GM23248 (cell line): ENCODE measurements at regions not wholly inside any gene's neighbourhood (a gene's known extent, or its start where the extent isn't known, plus 50 kb on each side); places are given as distances from the start of the nearest gene placed in this dataset.

ENCODE experiments used
- DNase-seq: peaks from one replicate; pipeline ENCODE4 v3.0.0-alpha.2; 2015
- H2AFZ ChIP-seq: fragments of 200-600 bp; sonication (generic); 2 replicates; pipeline ENCODE4 v1.6.1; 2016; ENCODE audit warnings: antibody characterized with exemption
- H3F3A ChIP-seq: fragments of 200-600 bp; sonication (generic); 2 replicates; pipeline ENCODE4 v1.6.1; 2016; ENCODE audit warnings: mild to moderate bottlenecking, antibody characterized with exemption, mixed run types; ENCODE audit not compliant: insufficient read depth
- H3K27ac ChIP-seq: fragments of 200-600 bp; sonication (generic); 2 replicates; pipeline ENCODE4 v1.5.1; 2016; ENCODE audit warnings: mild to moderate bottlenecking
- H3K27me3 ChIP-seq: fragments of 200-600 bp; sonication (generic); replicated peaks from 2 replicates; pipeline ENCODE4 v1.6.1; 2016; ENCODE audit warnings: mild to moderate bottlenecking; ENCODE audit not compliant: insufficient read depth
- H3K36me3 ChIP-seq: fragments of 200-600 bp; sonication (generic); 2 replicates; pipeline ENCODE4 v1.6.1; 2016; ENCODE audit warnings: low read depth, mild to moderate bottlenecking
- H3K4me1 ChIP-seq: fragments of 200-600 bp; sonication (generic); 2 replicates; pipeline ENCODE4 v1.6.1; 2016; ENCODE audit warnings: mild to moderate bottlenecking; ENCODE audit not compliant: insufficient read depth
- H3K4me2 ChIP-seq: fragments of 200-600 bp; sonication (generic); one replicate; pipeline ENCODE4 v1.6.1; 2016; ENCODE audit warnings: mild to moderate bottlenecking; ENCODE audit not compliant: unreplicated experiment
- H3K4me3 ChIP-seq: fragments of 200-600 bp; sonication (generic); 2 replicates; pipeline ENCODE4 v1.5.1; 2016; ENCODE audit warnings: mild to moderate bottlenecking
- H3K79me2 ChIP-seq: fragments of 200-600 bp; sonication (generic); 2 replicates; pipeline ENCODE4 v1.6.1; 2016; ENCODE audit warnings: mild to moderate bottlenecking; ENCODE audit not compliant: insufficient read depth
- H3K9ac ChIP-seq: fragments of 200-600 bp; sonication (generic); 2 replicates; pipeline ENCODE4 v1.6.1; 2016; ENCODE audit warnings: mild to moderate bottlenecking
- H3K9me2 ChIP-seq: fragments of 200-600 bp; sonication (generic); 2 replicates; pipeline ENCODE4 v1.6.1; 2016; ENCODE audit warnings: mixed run types, mild to moderate bottlenecking, moderate library complexity; ENCODE audit not compliant: insufficient read depth
- H3K9me3 ChIP-seq: fragments of 200-600 bp; sonication (generic); one replicate; pipeline ENCODE4 v1.6.1; 2017; ENCODE audit warnings: low read depth
- H4K20me1 ChIP-seq: fragments of 200-600 bp; sonication (generic); 2 replicates; pipeline ENCODE4 v1.6.0; 2016; ENCODE audit not compliant: insufficient read depth
- EZH2 ChIP-seq: fragments of 200-600 bp; sonication (generic); IDR thresholded peaks from 2 replicates; pipeline ENCODE4 v1.6.1; 2018; ENCODE audit warnings: antibody characterized with exemption, mild to moderate bottlenecking; ENCODE audit not compliant: insufficient read depth, poor library complexity, severe bottlenecking
- EZH2phosphoT487 ChIP-seq: fragments of 200-600 bp; sonication (generic); IDR thresholded peaks from 2 replicates; pipeline ENCODE4 v1.6.1; 2018; ENCODE audit warnings: antibody characterized with exemption, moderate library complexity, mild to moderate bottlenecking, low read depth; ENCODE audit not compliant: insufficient read depth
- WGBS, 2 experiments: methylation state at CpG; one replicate each; pipeline ENCODE4 v1.1.6; 2015 to 2017; ENCODE audit warnings: low lambda C conversion rate in 2 of 2, low coverage in 1 of 2; ENCODE audit errors: missing lambda C conversion rate in 2 of 2; 5-methylcytosine and 5-hydroxymethylcytosine counted together
- in situ Hi-C: fragments of 300-500 bp; cut with MboI; formaldehyde crosslinking; loops from 2 replicates; pipeline ENCODE4 v1.15.0; 2020

DNA sequence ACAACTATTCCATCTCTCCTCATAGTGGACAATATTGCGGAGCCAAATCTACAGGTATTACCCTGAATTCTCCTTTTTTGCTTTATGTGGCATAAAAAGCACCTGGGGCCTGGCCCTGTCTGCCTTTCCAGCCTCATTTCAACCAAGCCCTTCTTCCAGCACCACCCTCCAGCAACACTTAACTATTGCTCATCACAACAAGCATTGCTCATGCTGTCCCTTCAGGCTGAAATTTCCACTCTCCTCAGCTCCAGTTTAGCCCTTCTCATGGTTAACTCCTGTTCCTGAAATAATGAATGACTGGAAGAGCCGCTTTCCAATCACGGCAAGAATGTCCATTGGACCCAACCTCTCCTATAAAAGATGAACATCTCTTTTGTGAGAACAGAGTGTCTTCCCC lies 107.4 kb downstream of the P2RY1 start:
- no peaks in the 10 kb centered on the region for H3K27me3 ChIP-seq
- H3K36me3 ChIP-seq: no peaks in the 10 kb centered on the region
- H3F3A ChIP-seq: no peaks in the 10 kb centered on the region
- no peaks in the 10 kb centered on the region for H3K9me2 ChIP-seq
- in situ Hi-C loops: no loop called here
- DNase-seq: peak; percentile 50
- H3K27ac ChIP-seq: no peak overlapping the region
- no peaks in the 10 kb centered on the region for H3K9me3 ChIP-seq
- no peak overlapping the region for H3K4me3 ChIP-seq
- no peaks in the 10 kb centered on the region for H4K20me1 ChIP-seq
- no peak overlapping the region for H3K4me2 ChIP-seq
- 0 out of 2 replicates have a peak overlapping the region, but pooled peaks have one; percentile 15 for H2AFZ ChIP-seq
- H3K9ac ChIP-seq: no peak overlapping the region
- H3K4me1 ChIP-seq: peaks cover 5% of the 10 kb centered on the region; the same call in 1 of the 2 replicates
- WGBS, 2 experiments: 83 to 84% methylated on average over 3 of the region's 3 CpGs
- no peaks in the 10 kb centered on the region for H3K79me2 ChIP-seq
- no peak for TF ChIP-seq EZH2phosphoT487
- TF ChIP-seq EZH2: no peak

- Histone ChIP-seq H3K79me2 (no peaks in the 10 kb centered on the region), H3K9ac (no peak overlapping the region), H3K4me1 (peaks cover 5% of the 10 kb centered on the region; the same call in 1 of the 2 replicates), H3F3A (no peaks in the 10 kb centered on the region), H3K27ac (no peak overlapping the region), H3K9me3 (no peaks in the 10 kb centered on the region), H4K20me1 (no peaks in the 10 kb centered on the region), H3K4me2 (no peak overlapping the region), H2AFZ (peak overlapping the region; percentile 50; the same call in 1 of the 2 replicates), H3K36me3 (no peaks in the 10 kb centered on the region), H3K27me3 (no peaks in the 10 kb centered on the region), H3K9me2 (no peaks in the 10 kb centered on the region), H3K4me3 (no peak overlapping the region)
- DNase-seq: peak; percentile 17
- in situ Hi-C loops: no loop called here
- no peak for TF ChIP-seq EZH2
- WGBS, 2 experiments: 18 to 26% methylated on average over 3 of the region's 3 CpGs
These were observed 108.7 kb downstream of the P2RY1 start for GRCh38 chr3:152943645-152944044.

DNA sequence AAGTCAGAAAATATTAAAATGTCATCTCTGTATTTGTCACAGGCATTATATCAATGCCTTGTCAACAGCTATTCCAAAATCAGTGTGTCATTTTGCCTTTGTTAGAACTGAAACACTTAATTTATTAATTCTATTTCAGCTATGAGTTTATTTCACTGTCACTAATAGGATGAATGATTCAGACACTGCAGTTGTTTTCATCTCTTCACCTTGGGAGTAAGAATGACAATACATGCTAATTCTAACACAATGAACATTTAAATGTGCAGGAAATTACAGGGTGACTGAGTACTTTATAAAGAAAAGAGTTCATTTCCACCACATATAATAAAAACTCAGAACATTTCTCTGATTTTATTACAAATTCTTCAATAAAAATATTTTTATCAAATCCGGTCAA lies 109.7 kb downstream of the P2RY1 start:
- H2AFZ ChIP-seq: 0 out of 2 replicates have a peak overlapping the region, but pooled peaks have one; percentile 50
- in situ Hi-C loops: no loop called here
- 91 to 97% methylated on average over 1 of the region's 1 CpG for WGBS, 2 experiments

DNA sequence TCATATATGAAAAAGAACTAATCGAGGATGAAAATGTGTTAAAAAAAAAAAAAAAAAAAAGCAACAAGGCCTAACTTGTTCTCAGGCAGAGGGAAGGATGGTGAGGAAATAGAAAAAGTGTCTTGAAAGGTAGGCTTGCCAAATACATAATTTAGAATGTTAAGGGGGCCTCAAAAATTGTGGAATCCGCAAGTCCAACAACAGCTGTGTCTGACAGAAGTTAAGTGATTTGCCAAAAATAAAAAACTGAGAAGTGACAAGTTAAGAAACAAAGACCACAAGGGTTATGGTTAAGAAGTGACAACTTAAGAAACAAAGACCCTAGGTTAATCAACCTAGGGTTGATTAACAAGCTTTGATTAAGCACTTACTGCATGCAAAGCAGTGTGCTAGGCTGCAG lies 110.6 kb downstream of the P2RY1 start:
- Histone ChIP-seq H3K9ac (no peak overlapping the region), H3K4me2 (no peak overlapping the region), H3K27ac (no peak overlapping the region), H4K20me1 (no peaks in the 10 kb centered on the region), H3K4me1 (peaks cover 5% of the 10 kb centered on the region; the same call in 1 of the 2 replicates), H3K36me3 (no peaks in the 10 kb centered on the region), H3K27me3 (no peaks in the 10 kb centered on the region), H3K79me2 (no peaks in the 10 kb centered on the region), H3K9me2 (no peaks in the 10 kb centered on the region), H2AFZ (no peak overlapping the region; the same call in 1 of the 2 replicates), H3F3A (no peaks in the 10 kb centered on the region), H3K4me3 (no peak overlapping the region), H3K9me3 (no peaks in the 10 kb centered on the region)
- DNase-seq: no peak
- in situ Hi-C loops: no loop called here
- 95 to 97% methylated on average over 2 of the region's 2 CpGs for WGBS, 2 experiments
- TF ChIP-seq EZH2: no peak
- no peak for TF ChIP-seq EZH2phosphoT487

More for the DNA sequence above, 109.7 kb downstream of the P2RY1 start:
- Histone ChIP-seq H3F3A (no peaks in the 10 kb centered on the region), H3K4me2 (no peak overlapping the region), H3K4me3 (no peak overlapping the region), H3K27me3 (no peaks in the 10 kb centered on the region), H3K36me3 (no peaks in the 10 kb centered on the region), H3K79me2 (no peaks in the 10 kb centered on the region), H3K9me2 (no peaks in the 10 kb centered on the region), H3K9me3 (no peaks in the 10 kb centered on the region), H4K20me1 (no peaks in the 10 kb centered on the region), H3K27ac (no peak overlapping the region), H3K9ac (no peak overlapping the region), H3K4me1 (peaks cover 5% of the 10 kb centered on the region; the same call in 1 of the 2 replicates)
- DNase-seq: no peak
- TF ChIP-seq EZH2 (no peak), EZH2phosphoT487 (no peak)

- no peak for DNase-seq
- no peak for TF ChIP-seq EZH2
- TF ChIP-seq EZH2phosphoT487: no peak
- Histone ChIP-seq H3K36me3 (no peaks in the 10 kb centered on the region), H3K9me2 (no peaks in the 10 kb centered on the region), H3K9me3 (no peaks in the 10 kb centered on the region), H3K27ac (no peak overlapping the region), H3K4me2 (no peak overlapping the region), H2AFZ (no peak overlapping the region), H3F3A (no peaks in the 10 kb centered on the region), H3K27me3 (no peaks in the 10 kb centered on the region), H3K79me2 (no peaks in the 10 kb centered on the region), H3K9ac (no peak overlapping the region), H3K4me1 (no peaks in the 10 kb centered on the region), H3K4me3 (no peak overlapping the region), H4K20me1 (no peaks in the 10 kb centered on the region)
- in situ Hi-C loops: no loop called here
- 94 to 100% methylated on average over 2 of the region's 2 CpGs for WGBS, 2 experiments
These were observed 122.6 kb downstream of the P2RY1 start for GRCh38 chr3:152957491-152957890.
